Esophagus squamous epithelium (tissue), 5 donors: ENCODE measurements at regions not wholly inside any gene's neighbourhood (a gene's known extent, or its start where the extent isn't known, plus 50 kb on each side); places are given as distances from the start of the nearest gene placed in this dataset.

Experiments used
- DNase-seq: peaks from one replicate; lab custom pipeline; 2025; lab: John Stamatoyannopoulos, UW
- H3K27ac ChIP-seq, 4 donors: fragments of 200-600 bp; sonication (generic); one replicate each; pipeline ENCODE4 v1.5.1; 2016 to 2019; ENCODE audit warnings: mild to moderate bottlenecking in 1 of 4
- H3K27me3 ChIP-seq, 4 donors: fragments of 200-600 bp; sonication (generic); 1 replicate in 3 of 4; 2 replicates in 1 of 4; pipeline versions ENCODE4 v1.5.1 to v1.6.0; 2017 to 2021; ENCODE audit warnings: antibody characterized with exemption in 1 of 4
- H3K36me3 ChIP-seq, 3 donors: fragments of 200-600 bp; sonication (generic); one replicate each; pipeline ENCODE4 v1.5.1; 2016 to 2019
- H3K4me1 ChIP-seq, 3 donors: fragments of 200-600 bp; sonication (generic); one replicate each; pipeline ENCODE4 v1.5.1; 2017 to 2019
- H3K4me3 ChIP-seq, 4 donors: fragments of 200-600 bp; sonication (generic); 1 replicate in 3 of 4; 2 replicates in 1 of 4; pipeline ENCODE4 v1.5.1; 2016 to 2019; ENCODE audit warnings: mild to moderate bottlenecking in 2 of 4, moderate library complexity in 1 of 4
- H3K9me3 ChIP-seq, 3 donors: fragments of 200-600 bp; sonication (generic); one replicate each; pipeline ENCODE4 v1.5.1; 2016 to 2019
- POLR2A ChIP-seq, 4 donors: fragments of 450-650 bp; IDR thresholded peaks; one replicate each; pipeline ENCODE4 v1.6.1; 2017; ENCODE audit warnings: antibody characterized with exemption in 4 of 4, mild to moderate bottlenecking in 4 of 4, moderate library complexity in 3 of 4
- WGBS, 2 donors: methylation state at CpG; one replicate each; pipeline ENCODE4 v1.1.5; 2018; 5-methylcytosine and 5-hydroxymethylcytosine counted together
- intact Hi-C: fragments of 100-400 bp; cut with DNase I; formaldehyde crosslinking; loops from one replicate; pipeline ENCODE4 v1.15.0; 2022
- TF ChIP-seq, protein P1 (sequence below), 6 experiments: fragments of 450-650 bp in 4 of 6; fragments of 200-600 bp in 2 of 6; sonication (generic) in 2 of 6; IDR thresholded peaks; one replicate each; pipeline ENCODE4 v1.5.1; 2016 to 2019; ENCODE audit warnings: antibody characterized with exemption in 6 of 6, mild to moderate bottlenecking in 4 of 6, moderate library complexity in 4 of 6
- donor health status: DM: yes; HTN: yes; CAD: no.

DNA sequence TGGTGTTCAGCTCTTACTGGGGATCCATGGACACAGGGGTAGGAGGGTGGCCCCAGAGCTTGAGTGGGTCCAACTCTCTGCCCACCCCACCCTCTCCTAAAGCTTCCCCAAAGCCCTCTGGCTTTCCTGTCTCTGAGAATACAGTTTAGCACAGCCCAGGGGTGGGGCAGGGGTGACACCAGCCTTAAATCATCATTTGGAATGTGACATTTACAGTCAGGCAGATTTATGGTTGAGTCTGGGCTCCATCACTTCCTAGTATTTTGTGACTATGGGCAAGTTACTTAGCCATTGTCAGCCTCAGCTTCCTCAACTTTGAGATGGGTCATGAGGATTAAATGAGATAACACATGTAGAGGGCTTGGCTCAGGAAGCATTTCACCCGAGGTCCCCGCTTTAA lies 193.1 kb upstream of the IRX6 start:
- H3K4me1 ChIP-seq = no peaks in the 10 kb centered on the region
- H3K27me3 ChIP-seq = peaks cover 0 to 15% (median 0%) of the 10 kb centered on the region in 4 donors
- H3K36me3 ChIP-seq = no peaks in the 10 kb centered on the region
- intact Hi-C loops = no loop called here
- WGBS, 2 donors = 67 to 72% methylated on average over 2 of the region's 2 CpGs
- no peak for DNase-seq
- H3K4me3 ChIP-seq = no peak overlapping the region
- no peak for TF ChIP-seq POLR2A (IDR thresholded peaks at IDR 0.05)
- TF ChIP-seq, protein P1, sequence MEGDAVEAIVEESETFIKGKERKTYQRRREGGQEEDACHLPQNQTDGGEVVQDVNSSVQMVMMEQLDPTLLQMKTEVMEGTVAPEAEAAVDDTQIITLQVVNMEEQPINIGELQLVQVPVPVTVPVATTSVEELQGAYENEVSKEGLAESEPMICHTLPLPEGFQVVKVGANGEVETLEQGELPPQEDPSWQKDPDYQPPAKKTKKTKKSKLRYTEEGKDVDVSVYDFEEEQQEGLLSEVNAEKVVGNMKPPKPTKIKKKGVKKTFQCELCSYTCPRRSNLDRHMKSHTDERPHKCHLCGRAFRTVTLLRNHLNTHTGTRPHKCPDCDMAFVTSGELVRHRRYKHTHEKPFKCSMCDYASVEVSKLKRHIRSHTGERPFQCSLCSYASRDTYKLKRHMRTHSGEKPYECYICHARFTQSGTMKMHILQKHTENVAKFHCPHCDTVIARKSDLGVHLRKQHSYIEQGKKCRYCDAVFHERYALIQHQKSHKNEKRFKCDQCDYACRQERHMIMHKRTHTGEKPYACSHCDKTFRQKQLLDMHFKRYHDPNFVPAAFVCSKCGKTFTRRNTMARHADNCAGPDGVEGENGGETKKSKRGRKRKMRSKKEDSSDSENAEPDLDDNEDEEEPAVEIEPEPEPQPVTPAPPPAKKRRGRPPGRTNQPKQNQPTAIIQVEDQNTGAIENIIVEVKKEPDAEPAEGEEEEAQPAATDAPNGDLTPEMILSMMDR (IDR thresholded peaks at IDR 0.05) = no peak
- no peak overlapping the region for H3K27ac ChIP-seq
- no peaks in the 10 kb centered on the region for H3K9me3 ChIP-seq

DNA sequence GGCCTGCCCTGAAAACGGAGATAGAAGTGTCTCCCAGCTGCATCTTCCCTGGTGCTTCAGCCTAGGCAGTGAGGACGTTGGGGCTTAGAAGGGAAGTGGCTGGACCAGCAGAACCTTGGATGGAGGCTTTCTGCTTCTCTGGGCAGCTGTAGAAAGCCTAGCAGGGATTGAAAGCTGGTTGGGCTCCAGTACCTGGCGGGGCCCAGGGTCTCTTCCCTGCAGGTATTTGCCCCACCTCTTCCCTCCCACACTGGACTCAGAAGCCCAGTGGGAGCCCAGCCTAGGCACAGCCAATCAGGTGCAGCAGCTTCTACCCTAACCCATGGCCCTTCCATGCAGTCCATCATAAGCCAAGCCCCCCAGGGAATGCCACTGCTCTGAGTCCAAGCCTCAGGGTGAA lies 190.3 kb upstream of the IRX6 start:
- TF ChIP-seq POLR2A (IDR thresholded peaks at IDR 0.05) = no peak
- TF ChIP-seq, protein P1 (IDR thresholded peaks at IDR 0.05) = no peak
- peaks cover 0 to 15% (median 0%) of the 10 kb centered on the region in 4 donors for H3K27me3 ChIP-seq
- no peaks in the 10 kb centered on the region for H3K9me3 ChIP-seq
- H3K27ac ChIP-seq = no peak overlapping the region
- DNase-seq = no peak
- H3K4me3 ChIP-seq = no peak overlapping the region
- WGBS, 2 donors = 40% methylated on average over 1 of the region's 3 CpGs; no CpG with 5 or more reads in 1 of the 2 donors
- H3K4me1 ChIP-seq = no peaks in the 10 kb centered on the region
- no peaks in the 10 kb centered on the region for H3K36me3 ChIP-seq
- intact Hi-C loops = no loop called here

DNA sequence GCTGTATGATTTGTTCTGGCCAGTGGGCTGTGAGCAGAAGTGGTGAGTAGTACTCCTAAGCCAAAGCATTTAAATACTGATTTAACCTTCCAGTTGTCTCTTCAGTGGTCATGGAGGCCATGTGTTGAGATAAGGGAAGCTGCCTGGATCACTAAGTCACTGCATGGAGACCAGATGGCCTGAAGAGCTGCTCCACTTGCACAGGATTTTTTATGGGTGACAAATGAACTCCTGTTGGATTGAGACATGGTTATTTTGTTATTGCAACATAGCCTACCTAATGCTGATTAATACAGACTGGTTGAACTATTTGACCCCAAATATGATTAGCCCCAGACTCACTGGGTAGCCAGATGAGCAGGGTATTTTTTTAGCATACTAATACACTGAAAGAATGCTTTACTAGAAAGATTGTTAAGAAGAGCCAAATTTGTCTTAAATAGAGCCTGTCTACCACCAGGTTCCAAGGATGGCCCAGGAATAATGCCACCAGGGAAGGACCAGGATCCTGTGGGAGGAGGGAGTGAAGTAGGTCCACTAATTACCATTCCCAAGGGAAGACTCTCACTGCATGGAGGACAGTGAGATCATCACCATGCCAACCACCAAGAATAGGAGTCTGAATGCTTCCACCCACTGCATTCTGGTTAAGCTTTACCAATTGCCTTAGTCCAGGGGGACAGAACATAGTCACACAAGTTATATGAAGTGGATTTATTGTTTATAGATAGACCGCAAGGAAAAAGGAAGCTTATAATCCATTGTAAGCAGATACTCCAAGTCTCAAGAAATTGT lies 187.4 kb upstream of the IRX6 start:
- DNase-seq = no peak
- no peaks in the 10 kb centered on the region for H3K9me3 ChIP-seq
- no peaks in the 10 kb centered on the region for H3K36me3 ChIP-seq
- H3K27ac ChIP-seq = no peak overlapping the region
- 80 to 82% methylated on average over 1 of the region's 1 CpG for WGBS, 2 donors
- H3K27me3 ChIP-seq = peaks cover 0 to 5% (median 0%) of the 10 kb centered on the region in 4 donors
- H3K4me1 ChIP-seq = no peaks in the 10 kb centered on the region
- intact Hi-C loops = no loop called here
- no peak for TF ChIP-seq POLR2A (IDR thresholded peaks at IDR 0.05)
- TF ChIP-seq, protein P1 (IDR thresholded peaks at IDR 0.05) = no peak
- no peak overlapping the region for H3K4me3 ChIP-seq

DNA sequence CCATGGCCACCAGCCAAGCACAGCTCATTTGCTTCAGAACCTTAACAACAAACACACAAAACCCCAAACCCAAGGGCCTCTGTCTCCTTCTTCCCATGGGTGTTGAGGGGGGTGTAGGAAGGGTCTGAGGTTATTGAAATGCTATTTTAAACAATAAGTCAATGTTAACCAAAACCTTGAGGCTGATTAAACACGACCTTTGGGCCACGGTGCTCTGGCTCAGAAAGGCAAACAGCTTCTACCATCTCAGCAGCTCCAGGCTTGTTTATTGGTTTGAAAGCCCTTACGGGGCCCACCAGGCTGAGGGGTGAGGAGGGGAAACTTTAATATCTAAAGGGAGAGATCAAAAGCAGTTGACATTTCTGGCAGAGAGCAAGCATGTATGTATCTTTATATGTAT lies 185.7 kb upstream of the IRX6 start:
- TF ChIP-seq, protein P1 (IDR thresholded peaks at IDR 0.05) = no peak
- no peak for TF ChIP-seq POLR2A (IDR thresholded peaks at IDR 0.05)
- Histone ChIP-seq H3K9me3 (no peaks in the 10 kb centered on the region), H3K4me1 (no peaks in the 10 kb centered on the region), H3K4me3 (no peak overlapping the region), H3K27me3 (peaks cover 0 to 8% (median 0%) of the 10 kb centered on the region in 4 donors), H3K27ac (no peak overlapping the region), H3K36me3 (no peaks in the 10 kb centered on the region)
- 35 to 61% methylated on average over 3 of the region's 3 CpGs for WGBS, 2 donors
- no peak for DNase-seq
- intact Hi-C loops = no loop called here

DNA sequence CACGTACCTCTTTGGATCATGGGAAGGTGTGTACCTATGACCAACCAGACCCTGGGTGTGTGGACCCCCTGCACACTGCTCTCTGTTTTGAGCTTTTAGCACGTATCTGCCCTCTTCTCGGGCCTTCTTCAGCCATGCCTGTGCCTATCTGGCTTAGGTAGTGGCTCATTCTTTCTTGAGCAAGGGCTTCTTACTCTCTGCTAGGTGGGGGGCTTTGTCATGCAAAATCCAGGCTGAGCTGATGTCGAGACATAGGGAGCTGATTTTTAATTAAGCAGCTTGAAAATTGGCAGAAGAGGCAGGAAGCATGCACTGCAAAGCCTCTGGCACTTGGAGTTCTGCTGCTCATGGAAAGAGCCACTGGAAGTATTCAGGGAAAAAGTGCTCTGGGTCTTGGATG lies 181.6 kb upstream of the IRX6 start:
- intact Hi-C loops = no loop called here
- H3K27ac ChIP-seq = no peak overlapping the region
- no peaks in the 10 kb centered on the region for H3K4me1 ChIP-seq
- no peak for DNase-seq
- 69 to 78% methylated on average over 3 to 4 of the region's 4 CpGs for WGBS, 2 donors
- TF ChIP-seq, protein P1 (IDR thresholded peaks at IDR 0.05) = no peak
- no peak for TF ChIP-seq POLR2A (IDR thresholded peaks at IDR 0.05)
- no peak overlapping the region for H3K4me3 ChIP-seq
- H3K36me3 ChIP-seq = no peaks in the 10 kb centered on the region
- no peaks in the 10 kb centered on the region for H3K9me3 ChIP-seq
- H3K27me3 ChIP-seq = peaks cover 0 to 7% (median 0%) of the 10 kb centered on the region in 4 donors
